NCI-H1930 (cell line): ENCODE measurements at regions not wholly inside any gene's neighbourhood (a gene's known extent, or its start where the extent isn't known, plus 50 kb on each side); places are given as distances from the start of the nearest gene placed in this dataset.
"Not testable (repeated sequence)": the region's sequence is repeated elsewhere in the genome, so short reads cannot be mapped to it uniquely, and the experiment has no call there.

Experiments used
- DNase-seq, 2 experiments: peaks; one replicate each; lab custom pipeline; 2025; lab: John Stamatoyannopoulos, UW

GRCh38 chr5:85545129-85545528 lies 1072.6 kb upstream of the COX7C start:
- DNase-seq = no peak

GRCh38 chr5:85549229-85549628 lies 1068.5 kb upstream of the COX7C start:
- DNase-seq = no peak

GRCh38 chr5:85549836-85550599 lies 1067.7 kb upstream of the COX7C start:
- DNase-seq = no peak

GRCh38 chr5:85556464-85556863 lies 1061.3 kb upstream of the COX7C start:
- DNase-seq = no peak

GRCh38 chr5:85576666-85577065 lies 1041.1 kb upstream of the COX7C start:
- DNase-seq = no peak

- not testable (repeated sequence) for DNase-seq
Observed at GRCh38 chr5:85587806-85588205, 1029.9 kb upstream of the COX7C start.

GRCh38 chr5:85588268-85588667 lies 1029.5 kb upstream of the COX7C start:
- not testable (repeated sequence) for DNase-seq

GRCh38 chr5:85590764-85591163 lies 1027.0 kb upstream of the COX7C start:
- DNase-seq = no peak

- DNase-seq = no peak
Observed at GRCh38 chr5:85591311-85591710, 1026.4 kb upstream of the COX7C start.

- no peak for DNase-seq
Observed at GRCh38 chr5:85602843-85603242, 1014.9 kb upstream of the COX7C start.

- DNase-seq = no peak
Observed at GRCh38 chr5:85604378-85604777, 1013.4 kb upstream of the COX7C start.

- DNase-seq = no peak
Observed at GRCh38 chr5:85604786-85605185, 1013.0 kb upstream of the COX7C start.

GRCh38 chr5:85605381-85605780 lies 1012.4 kb upstream of the COX7C start:
- DNase-seq = no peak

GRCh38 chr5:85614489-85614888 lies 1003.3 kb upstream of the COX7C start:
- no peak for DNase-seq

GRCh38 chr5:85621668-85622067 lies 996.1 kb upstream of the COX7C start:
- no peak for DNase-seq

GRCh38 chr5:85628153-85628552 lies 989.6 kb upstream of the COX7C start:
- no peak for DNase-seq

- DNase-seq = not testable (repeated sequence)
Observed at GRCh38 chr5:85638495-85639125, 979.1 kb upstream of the COX7C start.

- no peak for DNase-seq
Observed at GRCh38 chr5:85646036-85646435, 971.7 kb upstream of the COX7C start.

- DNase-seq = no peak
Observed at GRCh38 chr5:85646641-85647040, 971.1 kb upstream of the COX7C start.

GRCh38 chr5:85647349-85648127 lies 970.2 kb upstream of the COX7C start:
- DNase-seq = no peak

GRCh38 chr5:85648495-85648894 lies 969.2 kb upstream of the COX7C start:
- DNase-seq = no peak

- DNase-seq = no peak
Observed at GRCh38 chr5:85651731-85652130, 966.0 kb upstream of the COX7C start.

GRCh38 chr5:85654144-85654543 lies 963.6 kb upstream of the COX7C start:
- not testable (repeated sequence) for DNase-seq
